ENCODE measurements at regions not wholly inside any gene's neighbourhood (a gene's known extent, or its start where the extent isn't known, plus 50 kb on each side); places are given as distances from the start of the nearest gene placed in this dataset.
"Not testable (repeated sequence)": the region's sequence is repeated elsewhere in the genome, so short reads cannot be mapped to it uniquely, and the experiment has no call there.

GRCh38 chr6:6946206-6947155 is 161.3 kb upstream of the RREB1 start:
- DNase-seq (ENCODE audit: low read depth in 2 of 2): no peak

GRCh38 chr6:6950373-6951145 is 157.2 kb upstream of the RREB1 start:
- no peak for DNase-seq (ENCODE audit: low read depth in 2 of 2)

- no peak for DNase-seq (ENCODE audit: low read depth in 2 of 2)
These were observed 156.4 kb upstream of the RREB1 start for GRCh38 chr6:6951355-6951754.

- no peak for DNase-seq (ENCODE audit: low read depth in 2 of 2)
These were observed 155.3 kb upstream of the RREB1 start for GRCh38 chr6:6952484-6952883.

GRCh38 chr6:6952927-6953326 is 154.8 kb upstream of the RREB1 start:
- not testable (repeated sequence) for DNase-seq (ENCODE audit: low read depth in 2 of 2)

GRCh38 chr6:6960571-6961251 is 147.1 kb upstream of the RREB1 start:
- DNase-seq (ENCODE audit: low read depth in 2 of 2): no peak

- no peak for DNase-seq (ENCODE audit: low read depth in 2 of 2)
These were observed 145.7 kb upstream of the RREB1 start for GRCh38 chr6:6962086-6962485.

- no peak for DNase-seq (ENCODE audit: low read depth in 2 of 2)
These were observed 145.1 kb upstream of the RREB1 start for GRCh38 chr6:6962699-6963098.

GRCh38 chr6:6963390-6963789 is 144.4 kb upstream of the RREB1 start:
- not testable (repeated sequence) for DNase-seq (ENCODE audit: low read depth in 2 of 2)

- no peak for DNase-seq (ENCODE audit: low read depth in 2 of 2)
These were observed 143.1 kb upstream of the RREB1 start for GRCh38 chr6:6964675-6965074.

- no peak for DNase-seq (ENCODE audit: low read depth in 2 of 2)
These were observed 141.6 kb upstream of the RREB1 start for GRCh38 chr6:6966127-6966526.

GRCh38 chr6:6966569-6966968 is 141.2 kb upstream of the RREB1 start:
- no peak for DNase-seq (ENCODE audit: low read depth in 2 of 2)

GRCh38 chr6:6968357-6968730 is 139.4 kb upstream of the RREB1 start:
- DNase-seq (ENCODE audit: low read depth in 2 of 2): no peak

GRCh38 chr6:6968731-6969552 is 138.8 kb upstream of the RREB1 start:
- DNase-seq (ENCODE audit: low read depth in 2 of 2): no peak

GRCh38 chr6:6969761-6970223 is 138.0 kb upstream of the RREB1 start:
- DNase-seq (ENCODE audit: low read depth in 2 of 2): no peak

GRCh38 chr6:6970851-6971250 is 136.9 kb upstream of the RREB1 start:
- no peak for DNase-seq (ENCODE audit: low read depth in 2 of 2)

GRCh38 chr6:6971369-6971768 is 136.4 kb upstream of the RREB1 start:
- no peak for DNase-seq (ENCODE audit: low read depth in 2 of 2)

GRCh38 chr6:6972456-6972855 is 135.3 kb upstream of the RREB1 start:
- no peak for DNase-seq (ENCODE audit: low read depth in 2 of 2)

- no peak for DNase-seq (ENCODE audit: low read depth in 2 of 2)
These were observed 134.0 kb upstream of the RREB1 start for GRCh38 chr6:6973721-6974120.

GRCh38 chr6:6975459-6976111 is 132.2 kb upstream of the RREB1 start:
- no peak for DNase-seq (ENCODE audit: low read depth in 2 of 2)

GRCh38 chr6:6976193-6976592 is 131.6 kb upstream of the RREB1 start:
- no peak for DNase-seq (ENCODE audit: low read depth in 2 of 2)
